NCI-H2227 treated with DMSO at 0.1 percent for 48 hours (cell line): ENCODE measurements at regions not wholly inside any gene's neighbourhood (a gene's known extent, or its start where the extent isn't known, plus 50 kb on each side); places are given as distances from the start of the nearest gene placed in this dataset.
A peak's percentile ranks its signal among the peaks of the same experiment; 100 is the strongest.
"Not testable (repeated sequence)": the region's sequence is repeated elsewhere in the genome, so short reads cannot be mapped to it uniquely, and the experiment has no call there.

ENCODE experiments used
- DNase-seq: peaks from one replicate; lab custom pipeline; 2025; lab: John Stamatoyannopoulos, UW

GRCh38 chr9:82722561-82722960 is 340.4 kb downstream of the RASEF start:
- DNase-seq, result no peak

- no peak for DNase-seq
Observed at GRCh38 chr9:82726424-82727276, 336.3 kb downstream of the RASEF start.

GRCh38 chr9:82729141-82729540 is 333.8 kb downstream of the RASEF start:
- no peak for DNase-seq

GRCh38 chr9:82729991-82730589 is 332.9 kb downstream of the RASEF start:
- DNase-seq, result peak; percentile 55

- DNase-seq, result no peak
Observed at GRCh38 chr9:82732928-82733327, 330.0 kb downstream of the RASEF start.

GRCh38 chr9:82736126-82736525 is 326.8 kb downstream of the RASEF start:
- no peak for DNase-seq

- DNase-seq, result no peak
Observed at GRCh38 chr9:82736701-82737100, 326.2 kb downstream of the RASEF start.

- no peak for DNase-seq
Observed at GRCh38 chr9:82745919-82746318, 317.0 kb downstream of the RASEF start.

- DNase-seq, result no peak
Observed at GRCh38 chr9:82750411-82750913, 312.5 kb downstream of the RASEF start.

GRCh38 chr9:82757924-82758323 is 305.0 kb downstream of the RASEF start:
- no peak for DNase-seq

GRCh38 chr9:82761027-82761426 is 301.9 kb downstream of the RASEF start:
- no peak for DNase-seq

GRCh38 chr9:82761956-82762355 is 301.0 kb downstream of the RASEF start:
- no peak for DNase-seq

- DNase-seq, result no peak
Observed at GRCh38 chr9:82763656-82764055, 299.3 kb downstream of the RASEF start.

- no peak for DNase-seq
Observed at GRCh38 chr9:82764061-82764668, 298.8 kb downstream of the RASEF start.

GRCh38 chr9:82774707-82775231 is 288.2 kb downstream of the RASEF start:
- not testable (repeated sequence) for DNase-seq

GRCh38 chr9:82776508-82776907 is 286.4 kb downstream of the RASEF start:
- DNase-seq, result no peak

GRCh38 chr9:82777366-82777765 is 285.6 kb downstream of the RASEF start:
- DNase-seq, result no peak

GRCh38 chr9:82778923-82779322 is 284.0 kb downstream of the RASEF start:
- not testable (repeated sequence) for DNase-seq

- no peak for DNase-seq
Observed at GRCh38 chr9:82780017-82780416, 282.9 kb downstream of the RASEF start.

- peak; percentile 61 for DNase-seq
Observed at GRCh38 chr9:82781921-82782392, 281.0 kb downstream of the RASEF start.

- DNase-seq, result no peak
Observed at GRCh38 chr9:82783045-82783444, 279.9 kb downstream of the RASEF start.

- DNase-seq, result no peak
Observed at GRCh38 chr9:82784589-82784988, 278.4 kb downstream of the RASEF start.
